Mesendoderm (in vitro differentiated cells): ENCODE measurements at regions not wholly inside any gene's neighbourhood (a gene's known extent, or its start where the extent isn't known, plus 50 kb on each side); places are given as distances from the start of the nearest gene placed in this dataset.

Experiments
- DNase-seq: peaks from one replicate; pipeline ENCODE4 v3.0.0; 2013
- H2AK5ac ChIP-seq: 2 replicates; pipeline ENCODE4 v1.6.1; 2013; ENCODE audit warnings: low read length, inconsistent platforms
- H2BK120ac ChIP-seq: 2 replicates; pipeline ENCODE4 v1.6.1; 2013; ENCODE audit warnings: low read depth, mild to moderate bottlenecking, low read length, moderate library complexity, mixed read lengths
- H2BK15ac ChIP-seq: replicated peaks from 2 replicates; pipeline ENCODE4 v1.6.1; 2013; ENCODE audit warnings: low read depth, mild to moderate bottlenecking, moderate library complexity
- H2BK5ac ChIP-seq: 2 replicates; pipeline ENCODE4 v1.6.1; 2013; ENCODE audit warnings: low read length, inconsistent platforms
- H3K18ac ChIP-seq: 2 replicates; pipeline ENCODE4 v1.6.1; 2013; ENCODE audit warnings: mild to moderate bottlenecking, low read length, mixed read lengths
- H3K23ac ChIP-seq: one replicate; pipeline ENCODE4 v1.6.1; 2013; ENCODE audit warnings: low read length
- H3K27ac ChIP-seq: 2 replicates; pipeline ENCODE4 v1.5.1; 2013; ENCODE audit warnings: low read depth, mild to moderate bottlenecking, inconsistent platforms, low read length, moderate library complexity
- H3K27me3 ChIP-seq: 2 replicates; pipeline ENCODE4 v1.6.1; 2013; ENCODE audit warnings: low read length, control low read depth, mild to moderate bottlenecking, inconsistent platforms; ENCODE audit not compliant: insufficient read depth, poor library complexity
- H3K36me3 ChIP-seq: 2 replicates; pipeline ENCODE4 v1.6.1; 2013; ENCODE audit warnings: low read length, inconsistent platforms; ENCODE audit not compliant: control insufficient read depth, insufficient read depth
- H3K4ac ChIP-seq: one replicate; pipeline ENCODE4 v1.6.1; 2013; ENCODE audit warnings: low read depth, mild to moderate bottlenecking, low read length, moderate library complexity
- H3K4me1 ChIP-seq: 2 replicates; pipeline ENCODE4 v1.6.1; 2013; ENCODE audit warnings: low read depth, low read length, inconsistent platforms; ENCODE audit not compliant: control insufficient read depth
- H3K4me2 ChIP-seq: 2 replicates; pipeline ENCODE4 v1.6.1; 2013; ENCODE audit warnings: low read length
- H3K4me3 ChIP-seq: 2 replicates; pipeline ENCODE4 v1.5.1; 2013; ENCODE audit warnings: mild to moderate bottlenecking, low read length
- H3K56ac ChIP-seq: one replicate; pipeline ENCODE4 v1.6.1; 2013; ENCODE audit warnings: low read length
- H3K79me1 ChIP-seq: 2 replicates; pipeline ENCODE4 v1.6.1; 2013; ENCODE audit warnings: low read length, inconsistent platforms
- H3K79me2 ChIP-seq: 2 replicates; pipeline ENCODE4 v1.6.1; 2013; ENCODE audit warnings: mild to moderate bottlenecking, low read length; ENCODE audit not compliant: control insufficient read depth, insufficient read depth
- H3K9ac ChIP-seq: 2 replicates; pipeline ENCODE4 v1.6.1; 2013; ENCODE audit warnings: low read length, inconsistent platforms
- H4K5ac ChIP-seq: one replicate; pipeline ENCODE4 v1.6.1; 2013; ENCODE audit warnings: low read length
- H4K8ac ChIP-seq: one replicate; pipeline ENCODE4 v1.6.1; 2013; ENCODE audit warnings: low read depth, mild to moderate bottlenecking, control low read depth, low read length, moderate library complexity
- WGBS: extraction: QIAGEN DNeasy Blood & Tissue Kit; methylation state at CpG from one replicate; pipeline ENCODE4 v1.1.7; 2013; ENCODE audit warnings: low lambda C conversion rate, missing lambda C conversion rate; ENCODE audit not compliant: insufficient coverage; ENCODE audit errors: extremely low coverage; 5-methylcytosine and 5-hydroxymethylcytosine counted together

DNA sequence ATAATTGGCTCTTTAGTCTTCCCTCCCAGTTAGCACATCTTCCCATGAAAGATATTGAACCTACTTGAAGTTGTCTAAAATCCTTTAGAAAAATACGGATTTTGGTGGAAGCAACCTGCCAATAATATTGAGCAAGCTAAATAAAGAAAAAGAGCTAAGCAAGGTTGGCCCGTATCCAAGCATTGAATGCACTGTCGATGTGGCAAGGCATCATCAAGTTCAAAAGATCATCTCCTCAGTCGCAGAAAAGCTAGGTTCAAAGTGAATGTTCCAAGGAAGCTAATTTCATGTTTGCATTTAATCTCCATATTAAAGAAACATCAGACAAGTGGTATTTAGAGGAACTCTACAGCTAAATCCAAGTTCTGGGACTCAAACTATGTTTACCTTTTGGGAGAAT is 206.0 kb downstream of the MTERF1 start:
- H3K18ac ChIP-seq, result no peak overlapping the region
- no peak overlapping the region for H3K4me2 ChIP-seq
- H3K56ac ChIP-seq, result no peak overlapping the region
- no peak overlapping the region for H4K5ac ChIP-seq
- H3K9ac ChIP-seq, result no peak overlapping the region
- no peak overlapping the region for H4K8ac ChIP-seq
- no peaks in the 10 kb centered on the region for H3K27me3 ChIP-seq
- no peaks in the 10 kb centered on the region for H3K79me2 ChIP-seq
- H2AK5ac ChIP-seq, result no peak overlapping the region
- no peak overlapping the region for H3K23ac ChIP-seq
- WGBS, result no CpG with 5 or more reads among the region's 4 CpGs
- no peaks in the 10 kb centered on the region for H3K4me1 ChIP-seq
- H2BK15ac ChIP-seq, result no peak overlapping the region
- no peak overlapping the region for H2BK120ac ChIP-seq
- no peak overlapping the region for H3K27ac ChIP-seq
- no peaks in the 10 kb centered on the region for H3K36me3 ChIP-seq
- no peak for DNase-seq
- H3K4ac ChIP-seq, result no peak overlapping the region
- H3K79me1 ChIP-seq, result no peaks in the 10 kb centered on the region
- H3K4me3 ChIP-seq, result no peak overlapping the region
- H2BK5ac ChIP-seq, result no peak overlapping the region

DNA sequence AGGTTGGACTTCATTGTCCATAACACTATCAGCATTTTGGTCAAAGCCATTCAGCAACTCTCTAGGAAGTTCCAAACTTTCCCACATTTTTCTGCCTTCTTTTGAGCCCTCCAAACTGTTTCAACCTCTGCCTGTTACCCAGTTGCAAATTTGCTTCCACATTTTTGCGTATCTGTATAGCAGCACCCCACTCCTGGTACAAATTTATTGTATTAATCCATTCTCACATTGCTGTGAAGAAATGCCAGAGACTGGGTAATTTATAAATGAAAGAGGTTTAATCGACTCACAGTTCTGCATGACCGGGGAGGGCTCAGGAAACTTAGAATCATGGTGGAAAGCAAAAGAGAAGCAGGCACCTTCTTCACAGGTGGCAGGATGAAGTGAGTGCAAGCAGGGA is 198.8 kb downstream of the MTERF1 start:
- H3K4me3 ChIP-seq, result no peak overlapping the region

DNA sequence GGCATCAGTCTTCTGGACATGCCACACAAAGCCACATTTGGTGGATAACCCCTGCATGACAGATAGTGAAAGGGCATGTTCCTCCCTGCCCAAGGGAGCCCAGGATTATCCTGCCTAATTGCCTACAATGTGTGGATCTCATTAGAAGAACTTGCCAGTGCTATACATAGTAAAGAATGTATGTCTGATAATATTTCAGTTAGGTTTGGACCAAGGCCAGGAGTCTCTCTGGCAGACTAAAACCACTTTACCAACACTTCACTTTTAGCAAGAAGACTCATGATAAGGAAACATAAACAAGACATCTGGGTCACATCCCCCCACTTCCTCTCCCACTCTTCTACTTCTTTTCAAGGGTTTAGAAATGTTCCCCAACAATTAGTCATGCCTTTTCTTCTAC is 196.7 kb downstream of the MTERF1 start:
- Histone ChIP-seq H3K4me2 (no peak overlapping the region), H3K18ac (no peak overlapping the region), H3K9ac (no peak overlapping the region), H2BK15ac (no peak overlapping the region), H2BK120ac (no peak overlapping the region), H3K36me3 (no peaks in the 10 kb centered on the region), H2AK5ac (no peak overlapping the region), H4K5ac (no peak overlapping the region), H3K4me1 (no peaks in the 10 kb centered on the region), H3K56ac (no peak overlapping the region), H3K79me1 (no peaks in the 10 kb centered on the region), H2BK5ac (no peak overlapping the region), H3K23ac (no peak overlapping the region), H3K27ac (no peak overlapping the region), H3K79me2 (no peaks in the 10 kb centered on the region), H3K4me3 (no peak overlapping the region), H3K4ac (no peak overlapping the region), H4K8ac (no peak overlapping the region), H3K27me3 (no peaks in the 10 kb centered on the region)
- no peak for DNase-seq

More for the DNA sequence above, 198.8 kb downstream of the MTERF1 start:
- H3K27ac ChIP-seq, result no peak overlapping the region
- H3K79me2 ChIP-seq, result no peaks in the 10 kb centered on the region
- no peak overlapping the region for H3K4me2 ChIP-seq
- H3K9ac ChIP-seq, result no peak overlapping the region
- no peak overlapping the region for H2BK5ac ChIP-seq
- H3K23ac ChIP-seq, result no peak overlapping the region
- H3K18ac ChIP-seq, result no peak overlapping the region
- no peak overlapping the region for H2BK15ac ChIP-seq
- DNase-seq, result no peak
- no peaks in the 10 kb centered on the region for H3K79me1 ChIP-seq
- WGBS, result no CpG with 5 or more reads among the region's 3 CpGs
- H2AK5ac ChIP-seq, result no peak overlapping the region
- H4K8ac ChIP-seq, result no peak overlapping the region
- no peaks in the 10 kb centered on the region for H3K36me3 ChIP-seq
- H3K27me3 ChIP-seq, result no peaks in the 10 kb centered on the region
- no peaks in the 10 kb centered on the region for H3K4me1 ChIP-seq
- no peak overlapping the region for H3K4ac ChIP-seq
- H4K5ac ChIP-seq, result no peak overlapping the region
- H3K56ac ChIP-seq, result no peak overlapping the region
- no peak overlapping the region for H2BK120ac ChIP-seq

DNA sequence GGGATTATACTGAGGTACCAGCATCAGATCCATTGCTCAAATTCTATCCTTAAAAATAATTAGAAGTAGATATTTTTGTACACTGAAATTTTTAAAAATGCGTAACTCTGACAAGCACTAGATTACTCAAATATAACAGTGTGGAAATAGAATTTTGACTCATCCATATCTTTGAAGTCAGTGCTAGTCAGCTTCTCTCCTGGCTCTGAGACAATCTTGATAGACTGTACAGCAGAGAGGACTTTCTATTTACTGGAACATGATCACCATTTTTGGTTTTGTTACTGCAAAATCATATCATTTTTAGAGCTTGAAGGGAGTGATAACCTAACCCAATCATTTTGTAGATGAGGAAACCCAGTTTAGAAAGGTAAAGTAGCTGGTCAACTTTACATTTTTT is 195.0 kb downstream of the MTERF1 start:
- DNase-seq, result no peak
- Histone ChIP-seq H3K4me3 (no peak overlapping the region), H3K56ac (no peak overlapping the region), H4K8ac (no peak overlapping the region), H3K4ac (no peak overlapping the region), H2BK120ac (no peak overlapping the region), H2BK15ac (no peak overlapping the region), H3K27me3 (no peaks in the 10 kb centered on the region), H4K5ac (no peak overlapping the region), H3K4me2 (no peak overlapping the region), H3K23ac (no peak overlapping the region), H3K27ac (no peak overlapping the region), H3K9ac (no peak overlapping the region), H2AK5ac (no peak overlapping the region), H3K79me2 (no peaks in the 10 kb centered on the region), H3K36me3 (no peaks in the 10 kb centered on the region), H3K4me1 (no peaks in the 10 kb centered on the region), H2BK5ac (no peak overlapping the region), H3K79me1 (no peaks in the 10 kb centered on the region), H3K18ac (no peak overlapping the region)
- no CpG with 5 or more reads among the region's 1 CpG for whole genome bisulfite sequencing

GRCh38 chr7:91690541-91691070 is 189.9 kb downstream of the MTERF1 start:
- Histone ChIP-seq H2BK120ac (no peak overlapping the region), H3K23ac (no peak overlapping the region), H3K9ac (no peak overlapping the region), H3K4me1 (no peaks in the 10 kb centered on the region), H2BK15ac (no peak overlapping the region), H3K56ac (no peak overlapping the region), H3K27ac (no peak overlapping the region), H3K18ac (no peak overlapping the region), H2AK5ac (no peak overlapping the region), H4K8ac (no peak overlapping the region), H3K79me1 (no peaks in the 10 kb centered on the region), H4K5ac (no peak overlapping the region), H2BK5ac (no peak overlapping the region), H3K36me3 (no peaks in the 10 kb centered on the region), H3K4ac (no peak overlapping the region), H3K27me3 (no peaks in the 10 kb centered on the region), H3K4me2 (no peak overlapping the region), H3K79me2 (no peaks in the 10 kb centered on the region), H3K4me3 (no peak overlapping the region)
- WGBS, result no CpG with 5 or more reads among the region's 1 CpG
- no peak for DNase-seq

DNA sequence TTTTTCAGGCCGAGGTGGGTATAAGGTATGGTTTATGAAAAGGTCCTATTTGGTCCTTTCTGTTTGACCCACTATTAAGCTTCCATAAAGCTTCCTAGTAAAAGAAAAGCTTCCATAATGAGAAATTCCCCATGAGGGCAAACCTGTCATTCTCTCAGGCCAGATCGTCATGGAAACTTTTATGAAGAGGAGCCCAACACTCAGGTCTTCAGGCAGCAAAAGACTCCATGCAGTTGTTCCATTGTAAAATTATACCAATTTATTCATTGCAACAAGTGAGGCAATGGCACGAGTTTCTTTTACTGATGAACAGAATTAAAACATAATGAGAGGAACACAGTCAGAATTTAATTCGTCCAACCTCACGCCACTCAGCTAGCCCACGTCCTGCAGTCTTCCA is 188.6 kb downstream of the MTERF1 start:
- Histone ChIP-seq H3K9ac (no peak overlapping the region), H4K5ac (no peak overlapping the region), H3K27ac (no peak overlapping the region), H3K18ac (no peak overlapping the region), H3K23ac (no peak overlapping the region), H2BK5ac (no peak overlapping the region), H2AK5ac (no peak overlapping the region), H2BK15ac (no peak overlapping the region), H4K8ac (no peak overlapping the region), H3K4me2 (no peak overlapping the region), H3K4me3 (no peak overlapping the region), H3K4me1 (no peaks in the 10 kb centered on the region), H2BK120ac (no peak overlapping the region), H3K79me2 (no peaks in the 10 kb centered on the region), H3K36me3 (no peaks in the 10 kb centered on the region), H3K56ac (no peak overlapping the region), H3K79me1 (no peaks in the 10 kb centered on the region), H3K27me3 (no peaks in the 10 kb centered on the region), H3K4ac (no peak overlapping the region)
- no peak for DNase-seq
- no CpG with 5 or more reads among the region's 6 CpGs for WGBS
